ENCODE measurements at regions not wholly inside any gene's neighbourhood (a gene's known extent, or its start where the extent isn't known, plus 50 kb on each side); places are given as distances from the start of the nearest gene placed in this dataset.

- TF ChIP-seq, protein P1, sequence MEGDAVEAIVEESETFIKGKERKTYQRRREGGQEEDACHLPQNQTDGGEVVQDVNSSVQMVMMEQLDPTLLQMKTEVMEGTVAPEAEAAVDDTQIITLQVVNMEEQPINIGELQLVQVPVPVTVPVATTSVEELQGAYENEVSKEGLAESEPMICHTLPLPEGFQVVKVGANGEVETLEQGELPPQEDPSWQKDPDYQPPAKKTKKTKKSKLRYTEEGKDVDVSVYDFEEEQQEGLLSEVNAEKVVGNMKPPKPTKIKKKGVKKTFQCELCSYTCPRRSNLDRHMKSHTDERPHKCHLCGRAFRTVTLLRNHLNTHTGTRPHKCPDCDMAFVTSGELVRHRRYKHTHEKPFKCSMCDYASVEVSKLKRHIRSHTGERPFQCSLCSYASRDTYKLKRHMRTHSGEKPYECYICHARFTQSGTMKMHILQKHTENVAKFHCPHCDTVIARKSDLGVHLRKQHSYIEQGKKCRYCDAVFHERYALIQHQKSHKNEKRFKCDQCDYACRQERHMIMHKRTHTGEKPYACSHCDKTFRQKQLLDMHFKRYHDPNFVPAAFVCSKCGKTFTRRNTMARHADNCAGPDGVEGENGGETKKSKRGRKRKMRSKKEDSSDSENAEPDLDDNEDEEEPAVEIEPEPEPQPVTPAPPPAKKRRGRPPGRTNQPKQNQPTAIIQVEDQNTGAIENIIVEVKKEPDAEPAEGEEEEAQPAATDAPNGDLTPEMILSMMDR (IDR thresholded peaks at IDR 0.05) = no peak
- Histone ChIP-seq H3K9me3 (no peaks in the 10 kb centered on the region), H3K4me3 (no peak overlapping the region), H3K4me1 (no peaks in the 10 kb centered on the region), H3K36me3 (no peaks in the 10 kb centered on the region), H3K27me3 (no peaks in the 10 kb centered on the region), H3K27ac (no peak overlapping the region)
- DNase-seq (no peak), ATAC-seq (no peak)
- intact Hi-C loops (cut with DNase I) = no loop called here
These were observed 82.5 kb upstream of the CLMN start for GRCh38 chr14:95402176-95402575.

- intact Hi-C loops (cut with DNase I) = no loop called here
- DNase-seq = no peak
- Histone ChIP-seq H3K27me3 (no peaks in the 10 kb centered on the region), H3K4me3 (no peak overlapping the region), H3K36me3 (no peaks in the 10 kb centered on the region), H3K9me3 (no peaks in the 10 kb centered on the region), H3K27ac (no peak overlapping the region), H3K4me1 (no peaks in the 10 kb centered on the region)
- TF ChIP-seq, protein P1 (IDR thresholded peaks at IDR 0.05) = no peak
- no peak for ATAC-seq
These were observed 79.2 kb upstream of the CLMN start for GRCh38 chr14:95398630-95399547.

- intact Hi-C loops (cut with DNase I) = no loop called here
- no peaks in the 10 kb centered on the region for H3K4me1 ChIP-seq
- H3K9me3 ChIP-seq = no peaks in the 10 kb centered on the region
- no peak overlapping the region for H3K27ac ChIP-seq
- TF ChIP-seq, protein P1 (IDR thresholded peaks at IDR 0.05) = no peak
- no peak for DNase-seq
- no peaks in the 10 kb centered on the region for H3K36me3 ChIP-seq
- no peak for ATAC-seq
- no peak overlapping the region for H3K4me3 ChIP-seq
- H3K27me3 ChIP-seq = no peaks in the 10 kb centered on the region
These were observed 77.6 kb upstream of the CLMN start for GRCh38 chr14:95397325-95397724.

DNA sequence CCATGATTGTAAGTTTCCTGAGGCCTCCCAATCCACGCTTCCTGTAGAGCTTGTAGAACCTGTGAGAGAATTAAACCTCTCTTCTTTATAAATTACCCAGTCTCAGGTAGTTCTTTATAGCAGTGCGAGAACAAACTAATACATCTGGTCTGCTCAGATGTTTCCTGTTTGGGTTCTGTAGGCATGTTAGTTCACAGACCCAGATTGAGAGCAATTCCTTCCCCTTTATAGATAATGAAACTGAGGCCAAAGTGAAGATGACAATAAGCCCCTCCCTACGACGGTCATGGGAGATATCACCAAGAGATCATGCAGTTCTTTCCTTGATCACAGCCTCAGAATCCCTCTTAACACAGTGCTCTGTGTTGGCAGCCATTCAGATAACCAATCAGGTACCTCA, 76.5 kb upstream of the CLMN start:
- Histone ChIP-seq H3K27me3 (no peaks in the 10 kb centered on the region), H3K36me3 (no peaks in the 10 kb centered on the region), H3K9me3 (no peaks in the 10 kb centered on the region), H3K4me1 (no peaks in the 10 kb centered on the region), H3K27ac (no peak overlapping the region), H3K4me3 (no peak overlapping the region)
- no peak for DNase-seq
- intact Hi-C loops (cut with DNase I) = no loop called here
- no peak for ATAC-seq
- TF ChIP-seq, protein P1 (IDR thresholded peaks at IDR 0.05) = no peak

- Histone ChIP-seq H3K27me3 (no peaks in the 10 kb centered on the region), H3K9me3 (no peaks in the 10 kb centered on the region), H3K27ac (no peak overlapping the region), H3K36me3 (no peaks in the 10 kb centered on the region), H3K4me3 (no peak overlapping the region), H3K4me1 (no peaks in the 10 kb centered on the region)
- TF ChIP-seq, protein P1 (IDR thresholded peaks at IDR 0.05) = no peak
- DNase-seq (no peak), ATAC-seq (no peak)
- intact Hi-C loops (cut with DNase I) = no loop called here
These were observed 75.5 kb upstream of the CLMN start for GRCh38 chr14:95395098-95395737.
